Nucleus accumbens (tissue), 56 donors: ENCODE measurements at regions not wholly inside any gene's neighbourhood (a gene's known extent, or its start where the extent isn't known, plus 50 kb on each side); places are given as distances from the start of the nearest gene placed in this dataset.
"Not testable (repeated sequence)": the region's sequence is repeated elsewhere in the genome, so short reads cannot be mapped to it uniquely, and the experiment has no call there.

Source experiments
- DNase-seq, 56 donors: peaks; one replicate each; lab custom pipeline; 2025; lab: John Stamatoyannopoulos, UW

DNA sequence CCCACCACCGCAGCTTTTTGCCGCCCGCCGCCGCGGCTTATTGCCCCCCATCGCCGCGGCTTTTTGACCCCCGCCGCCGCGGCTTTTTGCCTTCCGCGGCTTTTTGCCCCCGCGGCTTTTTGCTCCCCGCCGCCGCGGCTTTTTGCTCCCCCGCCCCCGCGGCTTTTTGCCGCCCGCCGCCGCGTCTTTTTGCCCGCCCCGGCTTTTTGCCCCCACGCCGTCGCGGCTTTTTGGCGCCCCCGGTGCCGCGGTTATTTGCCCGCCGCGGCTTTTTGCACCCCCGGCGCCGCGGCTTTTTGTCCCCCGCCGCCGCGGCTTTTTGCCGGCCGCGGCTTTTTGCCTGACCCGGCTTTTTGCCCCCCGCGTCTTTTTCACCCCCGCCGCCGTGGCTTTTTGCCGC is 3061.8 kb upstream of the TEKT4 start:
- not testable (repeated sequence) for DNase-seq

DNA sequence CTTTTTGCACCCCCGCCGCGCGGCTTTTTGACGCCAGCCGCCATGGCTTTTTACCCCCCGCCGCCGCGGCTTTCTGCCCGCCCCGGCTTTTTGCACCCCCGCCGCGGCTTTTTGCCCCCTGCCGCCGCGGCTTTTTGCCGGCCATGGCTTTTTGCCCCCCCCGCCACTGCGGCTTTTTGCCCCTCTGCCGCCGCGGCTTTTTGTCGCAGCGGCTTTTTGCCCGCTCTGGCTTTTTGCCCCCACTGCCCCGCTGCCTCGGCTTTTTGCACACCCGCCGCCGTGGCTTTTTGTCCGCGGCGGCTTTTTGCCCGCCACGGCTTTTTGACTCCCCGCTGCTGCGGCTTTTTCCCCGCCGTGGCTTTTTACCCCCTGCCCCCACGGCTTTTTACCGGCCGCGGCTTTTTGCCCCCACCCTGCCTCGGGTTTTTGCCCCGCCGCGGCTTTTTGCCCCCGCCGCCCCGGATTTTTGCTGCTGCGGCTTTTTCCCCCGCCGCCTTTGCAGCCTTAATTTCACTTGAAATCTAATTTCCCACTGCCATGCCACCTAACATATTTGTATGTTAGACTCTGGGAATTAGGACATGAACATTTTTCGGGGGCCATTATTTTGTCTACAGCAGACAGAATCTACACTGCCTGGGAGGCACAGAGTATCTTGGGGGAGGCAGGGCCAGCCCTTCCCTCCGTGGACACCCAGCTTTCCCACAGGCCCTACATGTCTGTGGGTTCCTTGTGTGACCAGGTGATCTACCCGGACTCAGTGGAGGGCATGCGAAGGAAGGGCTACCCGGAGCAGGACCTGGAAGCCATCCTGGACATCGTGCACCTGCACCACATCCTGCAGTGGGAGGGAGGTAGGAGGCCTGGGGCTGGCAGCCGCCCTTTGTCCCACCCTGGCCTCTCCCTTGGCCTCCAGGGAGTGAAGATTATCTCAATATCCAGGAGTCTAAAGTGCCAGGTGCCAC is 3031.0 kb upstream of the TEKT4 start:
- DNase-seq = no peak

DNA sequence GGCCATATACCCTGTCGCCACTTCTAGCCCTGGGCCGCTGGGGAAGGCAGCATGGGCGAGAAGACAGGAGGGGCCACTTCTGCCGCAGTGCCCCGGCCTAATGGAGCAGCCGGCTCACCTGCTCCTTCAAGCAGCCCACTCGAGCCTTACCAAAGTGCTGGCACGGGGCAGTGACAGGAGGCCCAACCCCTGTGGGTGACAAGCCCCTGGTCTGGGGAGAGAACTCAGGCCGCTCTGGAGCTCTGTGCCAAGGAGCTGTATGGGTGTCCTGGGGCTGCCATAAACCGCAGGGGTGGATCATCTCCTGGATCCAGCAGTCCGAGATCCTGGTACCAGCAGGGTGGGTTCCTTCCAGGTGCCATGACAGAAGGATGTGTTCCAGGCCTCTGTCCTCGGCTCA is 3029.0 kb upstream of the TEKT4 start:
- not testable (repeated sequence) for DNase-seq

DNA sequence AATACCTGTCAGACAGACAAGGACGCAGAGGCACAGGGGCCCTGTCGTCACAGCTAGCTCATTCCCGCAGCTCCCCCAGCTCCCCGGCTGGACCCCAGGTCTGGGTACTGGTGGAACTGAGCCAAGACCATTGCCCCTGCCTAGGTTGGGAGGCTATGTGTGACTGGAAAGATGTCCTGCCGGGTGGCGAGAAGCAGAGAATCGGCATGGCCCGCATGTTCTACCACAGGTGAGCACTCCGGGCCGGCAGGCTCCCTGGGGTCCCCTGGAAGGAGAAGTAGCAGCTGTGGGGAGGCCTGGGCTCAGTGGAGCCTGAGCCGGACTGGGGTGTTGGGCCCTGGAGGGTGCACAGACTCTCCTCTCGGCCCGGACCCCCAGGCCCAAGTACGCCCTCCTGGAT is 3028.3 kb upstream of the TEKT4 start:
- DNase-seq = not testable (repeated sequence)

DNA sequence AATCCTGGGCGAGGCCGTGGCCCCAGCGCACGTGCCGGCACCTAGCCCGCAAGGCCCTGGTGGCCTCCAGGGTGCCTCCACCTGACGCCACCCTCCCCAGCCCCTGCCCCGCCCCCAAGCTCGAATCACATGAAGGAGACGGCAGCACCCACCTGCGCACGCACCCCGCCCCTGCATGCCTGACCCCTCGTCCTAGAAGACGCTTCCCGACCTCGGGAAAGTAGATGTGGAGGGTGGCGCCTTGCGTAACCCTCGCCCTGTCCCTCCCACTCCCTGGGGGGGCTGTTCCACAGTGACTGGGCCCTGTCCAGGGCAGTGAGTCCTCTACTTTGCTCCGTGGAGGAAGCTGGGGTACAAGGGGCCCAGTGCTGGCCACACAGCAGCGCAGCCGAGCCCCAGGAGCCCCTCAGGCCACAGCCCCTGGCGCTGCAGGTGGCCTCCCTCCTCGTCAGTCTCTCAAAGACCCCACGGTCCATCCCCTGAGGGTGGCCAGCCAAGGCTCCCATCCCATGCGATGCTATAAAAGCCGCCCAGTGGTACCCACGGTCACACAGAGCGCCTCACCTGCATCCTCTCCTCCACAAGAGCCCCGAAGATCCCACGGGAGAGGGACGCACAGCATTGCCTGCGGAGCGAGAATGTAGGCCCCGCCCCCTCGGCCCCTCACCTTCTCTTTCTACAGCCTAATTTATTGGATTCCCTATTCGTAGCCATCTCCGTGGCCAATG is 3027.3 kb upstream of the TEKT4 start:
- DNase-seq = not testable (repeated sequence)

DNA sequence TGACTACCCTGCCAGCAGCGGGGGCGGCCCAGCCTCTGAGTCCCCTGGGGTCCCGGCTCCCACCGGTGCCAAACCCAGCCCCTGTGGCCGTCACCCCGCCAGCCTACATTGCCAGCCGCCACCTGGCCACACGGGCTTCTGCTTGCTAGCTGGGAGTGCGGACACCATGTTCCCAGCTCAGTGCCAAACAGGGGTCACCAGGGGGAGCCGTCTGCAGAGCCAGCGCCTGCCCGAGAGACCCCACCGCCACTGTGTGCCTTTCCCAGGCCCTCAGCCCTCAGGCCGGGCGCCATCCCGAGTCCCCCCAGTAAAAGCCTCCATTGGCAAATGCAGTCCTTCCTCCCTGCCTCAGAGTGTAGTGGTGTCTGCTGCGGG is 3026.8 kb upstream of the TEKT4 start:
- not testable (repeated sequence) for DNase-seq

DNA sequence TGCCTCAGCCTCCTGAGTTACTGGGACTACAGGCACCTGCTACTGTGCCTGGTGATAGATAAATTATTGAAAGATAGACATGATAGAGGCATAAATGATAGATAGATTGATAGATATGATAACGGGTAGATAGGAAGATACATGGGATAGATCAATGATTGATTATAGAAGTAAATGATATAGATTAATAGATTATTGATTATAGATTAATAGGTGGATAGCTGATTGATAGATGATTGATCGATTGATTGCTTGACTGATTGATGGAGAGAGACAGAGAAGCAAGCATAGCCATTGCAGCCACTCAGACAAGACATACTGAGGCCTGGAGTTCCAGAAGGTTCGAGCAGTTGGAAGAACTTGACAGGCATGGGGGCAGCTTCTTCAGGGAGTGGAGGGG is 3024.8 kb upstream of the TEKT4 start:
- DNase-seq = not testable (repeated sequence)

DNA sequence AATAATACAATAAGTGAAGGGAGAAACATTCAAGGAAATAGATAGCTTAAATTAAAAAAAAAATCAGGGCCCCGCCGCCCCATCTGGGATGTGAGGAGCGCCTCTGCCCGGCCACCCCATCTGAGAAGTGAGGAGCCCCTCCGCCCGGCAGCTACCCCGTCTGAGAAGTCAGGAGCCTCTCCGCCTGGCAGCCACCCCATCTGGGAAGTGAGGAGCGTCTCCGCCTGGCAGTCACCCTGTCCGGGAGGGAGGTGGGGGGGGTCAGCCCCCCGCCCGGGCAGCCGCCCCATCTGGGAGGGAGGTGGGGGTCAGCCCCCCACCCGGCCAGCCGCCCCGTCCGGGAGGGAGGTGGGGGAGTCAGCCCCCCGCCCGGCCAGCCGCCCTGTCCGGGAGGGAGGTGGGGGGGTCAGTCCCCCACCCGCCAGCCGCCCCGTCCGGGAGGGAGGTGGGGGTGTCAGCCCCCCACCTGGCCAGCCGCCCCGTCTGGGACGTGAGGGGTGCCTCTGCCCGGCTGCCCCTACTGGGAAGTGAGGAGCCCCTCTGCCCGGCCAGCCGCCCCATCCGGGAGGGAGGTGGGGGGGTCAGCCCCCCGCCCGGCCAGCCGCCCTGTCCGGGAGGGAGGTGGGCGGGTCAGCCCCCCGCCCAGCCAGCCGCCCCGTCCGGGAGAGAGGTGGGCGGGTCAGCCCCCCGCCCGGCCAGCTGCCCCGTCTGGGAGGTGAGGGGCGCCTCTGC is 3019.4 kb upstream of the TEKT4 start:
- not testable (repeated sequence) for DNase-seq

DNA sequence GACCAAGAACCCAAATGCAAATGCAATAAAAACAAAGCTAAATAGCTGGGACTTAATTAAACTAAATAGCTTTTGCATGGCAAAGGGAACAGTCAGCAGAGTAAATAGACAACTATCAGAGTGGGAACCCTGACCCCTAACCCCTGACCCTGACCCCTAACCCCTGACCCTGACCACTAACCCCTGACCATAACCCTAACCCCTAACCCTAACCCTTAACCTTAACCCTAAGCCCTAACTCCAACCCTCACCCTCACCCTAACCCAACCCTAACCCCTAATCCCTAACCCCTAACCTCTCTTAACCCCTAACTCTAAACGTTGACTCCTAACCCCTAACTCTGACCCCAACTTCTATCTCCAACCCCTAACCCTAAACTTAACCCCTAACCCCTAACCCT is 3014.3 kb upstream of the TEKT4 start:
- not testable (repeated sequence) for DNase-seq

DNA sequence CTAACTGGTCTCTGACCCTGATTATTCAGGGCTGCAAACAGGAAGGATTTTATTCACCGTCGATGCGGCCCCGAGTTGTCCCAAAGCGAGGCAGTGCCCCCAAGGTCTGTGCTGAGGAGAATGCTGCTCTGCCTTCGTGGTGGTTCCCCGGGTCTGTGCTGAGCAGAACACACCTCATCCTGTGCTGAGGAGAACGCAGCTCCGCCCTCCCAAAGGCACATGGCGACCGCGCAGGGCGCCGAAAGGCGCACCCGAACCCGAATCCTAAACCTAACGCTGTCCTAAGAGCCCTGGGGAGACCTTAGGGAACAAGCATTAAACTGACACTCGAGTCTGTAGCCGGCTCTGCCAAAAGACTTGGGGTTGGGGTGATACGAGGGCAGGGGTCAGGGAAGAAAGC is 3013.5 kb upstream of the TEKT4 start:
- DNase-seq = not testable (repeated sequence)

DNA sequence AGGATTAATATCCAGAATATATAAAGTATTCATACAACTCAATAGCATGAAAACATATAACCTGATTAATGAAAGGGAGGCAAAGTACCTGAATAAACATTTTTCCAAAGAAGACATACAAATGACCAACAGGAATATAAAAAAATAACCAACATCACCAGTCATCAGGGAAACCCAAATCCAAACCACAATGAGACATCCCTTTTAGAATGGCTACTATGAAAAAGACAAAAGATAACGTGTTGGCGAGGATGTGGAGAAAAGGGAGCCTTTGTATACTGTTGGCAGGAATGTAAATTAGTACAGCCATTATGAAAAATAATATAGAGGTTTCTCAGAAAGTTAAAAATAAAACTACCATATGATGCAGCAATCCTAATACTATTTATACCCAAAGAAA is 2999.5 kb upstream of the TEKT4 start:
- DNase-seq = not testable (repeated sequence)

DNA sequence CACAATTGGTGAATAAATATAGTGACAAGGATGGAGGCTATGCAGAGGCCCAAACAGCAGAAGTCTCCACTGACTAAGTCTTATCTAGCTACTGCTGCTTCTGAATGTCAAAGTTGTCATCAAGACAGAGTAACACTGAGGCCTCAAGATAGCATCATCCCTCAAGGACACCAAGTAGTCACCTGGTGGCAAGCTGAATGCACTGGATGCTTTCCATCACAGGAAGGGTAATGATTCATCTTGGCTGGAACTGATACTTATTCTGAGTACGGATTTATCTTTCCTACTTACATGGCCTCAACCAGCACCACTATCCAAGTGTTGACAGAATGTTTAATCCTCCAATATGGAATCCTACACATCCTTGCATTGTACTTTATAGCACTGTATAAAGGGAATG is 2997.8 kb upstream of the TEKT4 start:
- not testable (repeated sequence) for DNase-seq

DNA sequence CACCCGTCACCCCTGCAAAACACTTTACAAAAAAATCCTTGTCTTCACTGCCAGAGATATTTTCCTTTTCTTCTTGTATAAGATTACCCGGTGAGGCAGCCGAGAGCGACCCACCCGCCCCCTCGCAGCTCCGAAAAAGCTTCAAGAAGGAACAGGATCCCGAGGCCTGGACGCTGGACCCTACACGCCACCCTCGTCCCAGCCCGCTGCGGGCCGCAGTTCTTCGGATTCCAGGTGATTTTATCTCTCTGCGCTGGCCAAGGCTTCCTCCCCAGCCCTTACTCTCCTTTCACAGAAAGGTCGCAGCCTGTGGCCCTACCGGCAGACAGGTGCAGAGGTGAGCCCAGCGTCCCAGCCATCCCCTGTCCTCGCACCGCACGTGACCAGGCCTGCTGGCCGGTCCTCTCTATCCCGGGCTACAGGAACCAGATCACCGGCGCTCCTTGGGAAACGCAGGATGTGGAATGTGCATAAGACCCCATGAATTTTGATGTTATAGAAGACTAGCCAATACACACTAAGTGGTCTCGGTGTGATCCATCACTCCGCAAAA is 2993.5 kb upstream of the TEKT4 start:
- DNase-seq = not testable (repeated sequence)

DNA sequence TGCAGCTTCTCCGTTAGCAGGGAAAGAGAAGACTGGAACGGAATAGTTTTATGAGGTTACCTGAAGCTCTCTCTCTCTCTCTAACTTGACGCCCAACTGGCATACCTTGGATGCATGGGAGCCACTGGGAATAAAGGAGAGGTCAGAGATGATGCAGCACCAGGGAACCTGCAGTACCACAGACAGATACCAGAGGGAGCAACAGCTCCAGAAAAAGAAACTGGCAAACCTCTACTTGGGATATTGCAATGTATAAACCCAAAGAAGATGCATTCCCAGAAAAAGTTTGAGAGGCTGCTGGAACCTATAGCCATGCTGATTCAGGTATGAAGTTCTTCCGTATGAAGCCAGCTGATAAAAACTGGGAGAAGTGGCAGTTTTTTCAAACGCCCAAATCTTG is 2976.1 kb upstream of the TEKT4 start:
- DNase-seq = not testable (repeated sequence)

DNA sequence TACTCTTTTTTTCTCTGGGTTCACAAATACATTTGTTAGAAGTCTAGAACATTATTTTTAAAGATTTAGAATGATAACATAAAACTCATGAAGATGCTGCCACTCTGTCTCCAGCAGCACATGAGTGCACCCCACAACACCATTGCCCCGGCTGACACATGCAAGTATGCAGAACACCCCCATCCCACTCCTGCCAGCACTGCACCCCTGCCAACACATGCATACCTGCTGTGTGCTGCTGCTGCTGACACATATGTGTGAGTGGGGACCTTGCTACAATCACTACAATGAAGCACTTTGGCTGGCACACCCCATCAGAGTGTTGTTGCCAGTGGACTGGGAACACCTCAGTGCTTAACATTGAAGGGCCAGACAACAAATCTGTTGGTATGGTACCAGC is 2953.6 kb upstream of the TEKT4 start:
- not testable (repeated sequence) for DNase-seq
